D341Med (cell line): ENCODE measurements at regions not wholly inside any gene's neighbourhood (a gene's known extent, or its start where the extent isn't known, plus 50 kb on each side); places are given as distances from the start of the nearest gene placed in this dataset.
"Not testable (repeated sequence)": the region's sequence is repeated elsewhere in the genome, so short reads cannot be mapped to it uniquely, and the experiment has no call there.

ENCODE experiments used
- DNase-seq: peaks from one replicate; pipeline ENCODE4 v3.0.0; 2012; ENCODE audit warnings: low spot score

- DNase-seq: no peak
These were observed 101.5 kb downstream of the TENT5C start for GRCh38 chr1:117707371-117707770.

- DNase-seq: no peak
These were observed 102.7 kb downstream of the TENT5C start for GRCh38 chr1:117708323-117709248.

GRCh38 chr1:117709249-117709691, 103.4 kb downstream of the TENT5C start:
- no peak for DNase-seq

- no peak for DNase-seq
These were observed 104.9 kb downstream of the TENT5C start for GRCh38 chr1:117710710-117711109.

- DNase-seq: no peak
These were observed 106.8 kb downstream of the TENT5C start for GRCh38 chr1:117712621-117713020.

GRCh38 chr1:117714546-117714945, 108.7 kb downstream of the TENT5C start:
- no peak for DNase-seq

- DNase-seq: not testable (repeated sequence)
These were observed 110.2 kb downstream of the TENT5C start for GRCh38 chr1:117716030-117716429.

- DNase-seq: not testable (repeated sequence)
These were observed 112.1 kb downstream of the TENT5C start for GRCh38 chr1:117717980-117718379.

GRCh38 chr1:117718596-117718995, 112.7 kb downstream of the TENT5C start:
- DNase-seq: not testable (repeated sequence)

GRCh38 chr1:117719004-117719403, 113.2 kb downstream of the TENT5C start:
- no peak for DNase-seq

GRCh38 chr1:117732065-117732797, 126.4 kb downstream of the TENT5C start:
- DNase-seq: no peak

- no peak for DNase-seq
These were observed 127.1 kb downstream of the TENT5C start for GRCh38 chr1:117732956-117733355.

- DNase-seq: no peak
These were observed 128.6 kb downstream of the TENT5C start for GRCh38 chr1:117734403-117734802.

GRCh38 chr1:117735045-117735992, 129.5 kb downstream of the TENT5C start:
- no peak for DNase-seq

- no peak for DNase-seq
These were observed 133.7 kb downstream of the TENT5C start for GRCh38 chr1:117739504-117739903.

- DNase-seq: no peak
These were observed 134.6 kb downstream of the TENT5C start for GRCh38 chr1:117740496-117740895.

- not testable (repeated sequence) for DNase-seq
These were observed 140.7 kb downstream of the TENT5C start for GRCh38 chr1:117746565-117746964.

GRCh38 chr1:117747605-117748004, 141.8 kb downstream of the TENT5C start:
- DNase-seq: no peak

- DNase-seq: no peak
These were observed 145.5 kb downstream of the TENT5C start for GRCh38 chr1:117751321-117751720.

GRCh38 chr1:117752661-117753060, 146.8 kb downstream of the TENT5C start:
- DNase-seq: no peak

- DNase-seq: no peak
These were observed 147.4 kb downstream of the TENT5C start for GRCh38 chr1:117753232-117753631.

- no peak for DNase-seq
These were observed 147.8 kb downstream of the TENT5C start for GRCh38 chr1:117753652-117754051.
